A549 (cell line): ENCODE measurements at regions not wholly inside any gene's neighbourhood (a gene's known extent, or its start where the extent isn't known, plus 50 kb on each side); places are given as distances from the start of the nearest gene placed in this dataset.
A peak's percentile ranks its signal among the peaks of the same experiment; 100 is the strongest.
"Not testable (repeated sequence)": the region's sequence is repeated elsewhere in the genome, so short reads cannot be mapped to it uniquely, and the experiment has no call there.

Source experiments
- CBX8 ChIP-seq: fragments of 200-600 bp; sonication (generic); IDR thresholded peaks from 2 replicates; pipeline ENCODE4 v1.6.1; 2016
- KDM5A ChIP-seq: fragments of 200-600 bp; sonication (generic); IDR thresholded peaks from 2 replicates; pipeline ENCODE4 v1.6.1; 2016; ENCODE audit warnings: antibody characterized with exemption, mild to moderate bottlenecking
- RFX5 ChIP-seq: fragments of 450-650 bp; IDR thresholded peaks from 2 replicates; pipeline ENCODE4 v1.7.1; 2014; ENCODE audit warnings: antibody characterized with exemption, mild to moderate bottlenecking, moderate library complexity
- TP53 ChIP-seq: fragments of 250-450 bp; sonication (Bioruptor Pico); IDR thresholded peaks from 2 replicates; pipeline ENCODE4 v1.5.0; 2021; ENCODE audit warnings: mild to moderate bottlenecking, moderate library complexity
- TF ChIP-seq, protein P1 (sequence below): fragments of >200 bp; sonication (Bioruptor Twin); formaldehyde crosslinking; IDR thresholded peaks from 3 replicates; pipeline ENCODE4 v1.5.1; 2016
- TF ChIP-seq, protein P2 (sequence below): IDR thresholded peaks from 2 replicates; pipeline ENCODE4 v1.6.1; 2012

DNA sequence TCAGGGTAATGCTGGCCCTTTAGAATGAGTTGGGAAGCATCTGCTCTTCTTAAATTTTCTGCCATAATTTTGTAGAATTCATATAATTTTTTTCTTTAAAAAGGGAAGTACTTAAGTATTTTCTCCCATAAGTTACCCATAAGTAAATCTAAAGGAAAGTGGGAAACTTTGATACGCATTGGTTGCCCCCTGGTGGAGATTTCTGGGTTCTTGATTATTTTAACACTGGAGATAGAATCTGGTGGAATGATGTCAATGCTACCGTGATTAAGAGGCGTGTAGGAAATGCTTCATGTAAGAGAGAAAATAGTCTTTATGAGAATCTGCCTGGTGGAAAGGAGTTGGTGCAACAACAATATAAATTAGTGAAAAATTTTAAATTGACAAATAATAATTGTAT, 65.6 kb downstream of the OR4F15 start:
- TF ChIP-seq, protein P1, sequence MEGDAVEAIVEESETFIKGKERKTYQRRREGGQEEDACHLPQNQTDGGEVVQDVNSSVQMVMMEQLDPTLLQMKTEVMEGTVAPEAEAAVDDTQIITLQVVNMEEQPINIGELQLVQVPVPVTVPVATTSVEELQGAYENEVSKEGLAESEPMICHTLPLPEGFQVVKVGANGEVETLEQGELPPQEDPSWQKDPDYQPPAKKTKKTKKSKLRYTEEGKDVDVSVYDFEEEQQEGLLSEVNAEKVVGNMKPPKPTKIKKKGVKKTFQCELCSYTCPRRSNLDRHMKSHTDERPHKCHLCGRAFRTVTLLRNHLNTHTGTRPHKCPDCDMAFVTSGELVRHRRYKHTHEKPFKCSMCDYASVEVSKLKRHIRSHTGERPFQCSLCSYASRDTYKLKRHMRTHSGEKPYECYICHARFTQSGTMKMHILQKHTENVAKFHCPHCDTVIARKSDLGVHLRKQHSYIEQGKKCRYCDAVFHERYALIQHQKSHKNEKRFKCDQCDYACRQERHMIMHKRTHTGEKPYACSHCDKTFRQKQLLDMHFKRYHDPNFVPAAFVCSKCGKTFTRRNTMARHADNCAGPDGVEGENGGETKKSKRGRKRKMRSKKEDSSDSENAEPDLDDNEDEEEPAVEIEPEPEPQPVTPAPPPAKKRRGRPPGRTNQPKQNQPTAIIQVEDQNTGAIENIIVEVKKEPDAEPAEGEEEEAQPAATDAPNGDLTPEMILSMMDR, result peak; percentile 35
- not testable (repeated sequence) for TF ChIP-seq KDM5A; TP53 (CRISPR knock-in tag); CBX8; RFX5
- TF ChIP-seq, protein P2, sequence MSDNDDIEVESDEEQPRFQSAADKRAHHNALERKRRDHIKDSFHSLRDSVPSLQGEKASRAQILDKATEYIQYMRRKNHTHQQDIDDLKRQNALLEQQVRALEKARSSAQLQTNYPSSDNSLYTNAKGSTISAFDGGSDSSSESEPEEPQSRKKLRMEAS, result not testable (repeated sequence)
